Endodermal cell (in vitro differentiated cells): ENCODE measurements at regions not wholly inside any gene's neighbourhood (a gene's known extent, or its start where the extent isn't known, plus 50 kb on each side); places are given as distances from the start of the nearest gene placed in this dataset.

ENCODE experiments used
- DNase-seq: peaks from one replicate; pipeline ENCODE4 v3.0.0-alpha.2; 2017
- H3K27ac ChIP-seq: 2 replicates; pipeline ENCODE4 v1.5.1; 2013; ENCODE audit warnings: mild to moderate bottlenecking, low read depth, low read length, moderate library complexity
- H3K27me3 ChIP-seq: 2 replicates; pipeline ENCODE4 v1.6.1; 2013; ENCODE audit warnings: mild to moderate bottlenecking, low read length, moderate library complexity; ENCODE audit not compliant: insufficient read depth, control insufficient read depth, poor library complexity, severe bottlenecking
- H3K36me3 ChIP-seq: 2 replicates; pipeline ENCODE4 v1.7.0; 2013; ENCODE audit warnings: mild to moderate bottlenecking, low read length, moderate library complexity; ENCODE audit not compliant: control insufficient read depth, insufficient read depth
- H3K4me1 ChIP-seq: one replicate; pipeline ENCODE4 v1.7.0; 2013; ENCODE audit warnings: low read length; ENCODE audit not compliant: control insufficient read depth, insufficient read depth
- H3K4me3 ChIP-seq: 2 replicates; pipeline ENCODE4 v1.5.1; 2013; ENCODE audit warnings: mild to moderate bottlenecking, low read length, moderate library complexity
- H3K9ac ChIP-seq: 2 replicates; pipeline ENCODE4 v1.6.1; 2013; ENCODE audit warnings: mild to moderate bottlenecking, low read length, moderate library complexity; ENCODE audit not compliant: poor library complexity, severe bottlenecking; ENCODE audit errors: extremely low read depth
- H3K9me3 ChIP-seq: 2 replicates; pipeline ENCODE4 v1.6.1; 2013; ENCODE audit warnings: mild to moderate bottlenecking, low read length, moderate library complexity; ENCODE audit not compliant: control insufficient read depth
- H3K27ac Mint-ChIP-seq: 2 replicates; pipeline ENCODE4 v1.8.0; 2020; ENCODE audit warnings: mixed read lengths
- H3K27me3 Mint-ChIP-seq: 2 replicates; pipeline ENCODE4 v1.8.0; 2021; ENCODE audit warnings: mild to moderate bottlenecking, mixed read lengths; ENCODE audit not compliant: insufficient read depth
- H3K36me3 Mint-ChIP-seq: 2 replicates; pipeline ENCODE4 v1.8.0; 2020; ENCODE audit warnings: low read depth, mixed read lengths
- H3K4me1 Mint-ChIP-seq: 2 replicates; pipeline ENCODE4 v1.8.0; 2020; ENCODE audit warnings: mixed read lengths
- H3K4me3 Mint-ChIP-seq: 2 replicates; pipeline ENCODE4 v1.8.0; 2020; ENCODE audit warnings: mild to moderate bottlenecking, moderate library complexity, mixed read lengths
- H3K9me3 Mint-ChIP-seq: 2 replicates; pipeline ENCODE4 v1.8.0; 2020; ENCODE audit warnings: mild to moderate bottlenecking, mixed read lengths
- CTCF ChIP-seq: fragments of 200-600 bp; sonication (generic); conservative IDR thresholded peaks from 2 replicates; pipeline ENCODE4 v1.5.0; 2021; ENCODE audit warnings: antibody characterized with exemption, mild to moderate bottlenecking
- WGBS, 2 experiments: methylation state at CpG; one replicate each; pipeline versions ENCODE4 v1.1.5 to v1.1.7; 2013; ENCODE audit warnings: missing lambda C conversion rate in 2 of 2, mixed read lengths in 1 of 2; ENCODE audit not compliant: insufficient coverage in 1 of 2, insufficient read length in 1 of 2; 5-methylcytosine and 5-hydroxymethylcytosine counted together

GRCh38 chr4:158053086-158053485, 119.7 kb downstream of the GASK1B start:
- Mint-ChIP-seq H3K36me3 (no peaks in the 10 kb centered on the region), H3K9me3 (peaks cover 4% of the 10 kb centered on the region), H3K27ac (no peak overlapping the region), H3K4me1 (peaks cover 31% of the 10 kb centered on the region), H3K27me3 (no peaks in the 10 kb centered on the region), H3K4me3 (no peak overlapping the region)
- no peaks in the 10 kb centered on the region for H3K36me3 ChIP-seq
- DNase-seq, result no peak
- peaks cover 11% of the 10 kb centered on the region for H3K4me1 ChIP-seq
- peaks cover 6% of the 10 kb centered on the region for H3K9me3 ChIP-seq
- H3K9ac ChIP-seq, result no peak overlapping the region
- H3K4me3 ChIP-seq, result no peak overlapping the region
- H3K27ac ChIP-seq, result no peak overlapping the region
- no peaks in the 10 kb centered on the region for H3K27me3 ChIP-seq
- no peak for TF ChIP-seq CTCF

GRCh38 chr4:158051401-158052235, 121.2 kb downstream of the GASK1B start:
- peaks cover 6% of the 10 kb centered on the region for H3K9me3 ChIP-seq
- 78% methylated on average over 6 of the region's 6 CpGs; no CpG with 5 or more reads in 1 of the 2 experiments for WGBS, 2 experiments
- no peaks in the 10 kb centered on the region for H3K27me3 ChIP-seq
- H3K27ac ChIP-seq, result no peak overlapping the region
- no peak overlapping the region for H3K4me3 Mint-ChIP-seq
- peaks cover 27% of the 10 kb centered on the region for H3K4me1 Mint-ChIP-seq
- H3K36me3 ChIP-seq, result no peaks in the 10 kb centered on the region
- DNase-seq, result no peak
- no peak for TF ChIP-seq CTCF
- no peaks in the 10 kb centered on the region for H3K36me3 Mint-ChIP-seq
- H3K9ac ChIP-seq, result no peak overlapping the region
- peak overlapping the region; percentile 48 for H3K27ac Mint-ChIP-seq
- peaks cover 4% of the 10 kb centered on the region for H3K9me3 Mint-ChIP-seq
- H3K4me1 ChIP-seq, result peaks cover 10% of the 10 kb centered on the region
- no peaks in the 10 kb centered on the region for H3K27me3 Mint-ChIP-seq
- no peak overlapping the region for H3K4me3 ChIP-seq

- Histone ChIP-seq H3K9me3 (peaks cover 6% of the 10 kb centered on the region), H3K27ac (no peak overlapping the region), H3K9ac (no peak overlapping the region), H3K4me1 (peaks cover 3% of the 10 kb centered on the region), H3K36me3 (no peaks in the 10 kb centered on the region), H3K27me3 (no peaks in the 10 kb centered on the region), H3K4me3 (no peak overlapping the region)
- 100% methylated on average over 1 of the region's 2 CpGs for WGBS, 2 experiments
- Mint-ChIP-seq H3K9me3 (peaks cover 4% of the 10 kb centered on the region), H3K36me3 (no peaks in the 10 kb centered on the region), H3K27ac (no peak overlapping the region), H3K27me3 (no peaks in the 10 kb centered on the region), H3K4me1 (peaks cover 24% of the 10 kb centered on the region), H3K4me3 (no peak overlapping the region)
- no peak for TF ChIP-seq CTCF
- no peak for DNase-seq
Observed at GRCh38 chr4:158050942-158051341, 121.9 kb downstream of the GASK1B start.
